ENCODE measurements at regions not wholly inside any gene's neighbourhood (a gene's known extent, or its start where the extent isn't known, plus 50 kb on each side); places are given as distances from the start of the nearest gene placed in this dataset.

DNA sequence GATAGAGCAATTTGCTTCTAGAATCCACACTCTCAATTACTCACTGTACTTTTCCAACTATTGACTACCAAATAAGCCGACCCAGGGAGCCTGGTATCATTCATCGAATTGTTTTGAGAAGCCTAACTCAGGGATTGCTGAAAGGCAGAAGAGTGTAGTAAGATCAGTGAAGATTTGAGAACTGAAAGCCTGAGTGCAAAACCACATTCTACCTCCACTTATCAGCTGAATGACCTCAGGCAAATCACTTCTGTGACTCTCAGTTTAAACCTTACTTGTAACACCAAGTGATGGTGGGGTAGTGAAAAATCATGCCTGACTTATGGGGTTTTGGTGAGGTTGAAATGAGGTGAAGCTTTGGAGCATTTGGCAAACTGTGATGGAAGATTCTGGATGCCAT lies 126.1 kb upstream of the MAX start:
- TF ChIP-seq POLR2A (IDR thresholded peaks at IDR 0.05; ENCODE audit: low read depth, low read length): 0 out of 2 replicates have a peak, but pooled peaks have one; percentile 20
- no peak for TF ChIP-seq TAF1 (IDR thresholded peaks at IDR 0.05; ENCODE audit: low read depth, low read length)
- no peak for TF ChIP-seq POLR2AphosphoS5 (IDR thresholded peaks at IDR 0.05; ENCODE audit: low read depth, low read length)

Measured in GM12891 (cell line).